Keratinocyte (primary cell): ENCODE measurements at regions not wholly inside any gene's neighbourhood (a gene's known extent, or its start where the extent isn't known, plus 50 kb on each side); places are given as distances from the start of the nearest gene placed in this dataset.

Experiments
- DNase-seq: peaks from one replicate; pipeline ENCODE4 v3.0.0-alpha.2; 2011; ENCODE audit warnings: low read depth, missing footprints, low spot score
- FAIRE-seq: peaks from 2 replicates; lab custom pipeline; 2011; peaks lifted over from hg19 to GRCh38; lab: Jason Lieb, UNC
- H2AFZ ChIP-seq: 2 replicates; pipeline ENCODE4 v1.6.0; 2012; ENCODE audit warnings: low read length, control low read depth, inconsistent platforms; ENCODE audit not compliant: control insufficient read depth
- H3K27ac ChIP-seq: 2 replicates; pipeline ENCODE4 v1.5.1; 2011; ENCODE audit warnings: low read length; ENCODE audit not compliant: control insufficient read depth, insufficient read depth
- H3K27me3 ChIP-seq: 3 replicates; pipeline ENCODE4 v1.6.0; 2011; ENCODE audit warnings: low read length; ENCODE audit not compliant: control insufficient read depth, insufficient read depth; ENCODE audit errors: extremely low read depth
- H3K36me3 ChIP-seq, 2 experiments: 2 replicates in 1 of 2; 3 replicates in 1 of 2; pipeline ENCODE4 v1.5.1; 2011; ENCODE audit warnings: low read length in 2 of 2, mild to moderate bottlenecking in 1 of 2; ENCODE audit not compliant: control insufficient read depth in 2 of 2, insufficient read depth in 2 of 2; ENCODE audit errors: extremely low read depth in 1 of 2
- H3K4me1 ChIP-seq: 3 replicates; pipeline ENCODE4 v1.5.1; 2011; ENCODE audit warnings: low read length; ENCODE audit not compliant: control insufficient read depth, insufficient read depth; ENCODE audit errors: extremely low read depth
- H3K4me2 ChIP-seq: 3 replicates; pipeline ENCODE4 v1.6.0; 2011; ENCODE audit warnings: low read depth, low read length; ENCODE audit not compliant: control insufficient read depth, insufficient read depth; ENCODE audit errors: extremely low read depth
- H3K4me3 ChIP-seq, 3 experiments: fragments of 200-600 bp in 1 of 3; sonication (generic) in 1 of 3; 2 replicates in 2 of 3; 3 replicates in 1 of 3; pipeline ENCODE4 v1.5.1; 2011 to 2016; ENCODE audit warnings: low read length in 3 of 3, mild to moderate bottlenecking in 3 of 3, control low read depth in 2 of 3, inconsistent platforms in 1 of 3, low read depth in 1 of 3, mixed read lengths in 1 of 3, mixed run types in 1 of 3, moderate library complexity in 1 of 3; ENCODE audit not compliant: control insufficient read depth in 2 of 3, insufficient read depth in 2 of 3; ENCODE audit errors: extremely low read depth in 1 of 3
- H3K79me2 ChIP-seq: 2 replicates; pipeline ENCODE4 v1.6.0; 2012; ENCODE audit warnings: low read length; ENCODE audit not compliant: control insufficient read depth, insufficient read depth
- H3K9ac ChIP-seq: 3 replicates; pipeline ENCODE4 v1.6.0; 2011; ENCODE audit warnings: low read length; ENCODE audit not compliant: control insufficient read depth, insufficient read depth; ENCODE audit errors: extremely low read depth
- H3K9me1 ChIP-seq: 3 replicates; pipeline ENCODE4 v1.6.0; 2011; ENCODE audit warnings: low read length; ENCODE audit not compliant: control insufficient read depth, insufficient read depth; ENCODE audit errors: extremely low read depth
- H3K9me3 ChIP-seq: 2 replicates; pipeline ENCODE4 v1.5.1; 2012; ENCODE audit warnings: low read depth, low read length; ENCODE audit not compliant: control insufficient read depth
- H4K20me1 ChIP-seq: 3 replicates; pipeline ENCODE4 v1.6.0; 2011; ENCODE audit warnings: low read length; ENCODE audit not compliant: control insufficient read depth, insufficient read depth; ENCODE audit errors: extremely low read depth
- CTCF ChIP-seq, 3 experiments: IDR thresholded peaks in 1 of 3; conservative IDR thresholded peaks in 1 of 3; optimal IDR thresholded peaks in 1 of 3; 2 replicates in 2 of 3; 3 replicates in 1 of 3; pipeline versions ENCODE3 to v1.5.1; 2011; ENCODE audit warnings: low read length in 3 of 3, mild to moderate bottlenecking in 3 of 3, moderate library complexity in 2 of 3, control low read depth in 1 of 3, inconsistent platforms in 1 of 3; ENCODE audit not compliant: insufficient read depth in 2 of 3; ENCODE audit errors: extremely low read depth in 1 of 3
- EZH2 ChIP-seq: IDR thresholded peaks from one replicate; pipeline ENCODE4 v1.6.1; 2012; ENCODE audit warnings: inconsistent platforms, mild to moderate bottlenecking, low read length, moderate library complexity
- dilution Hi-C: fragments of 300-500 bp; cut with MboI; formaldehyde crosslinking; loops from one replicate; pipeline ENCODE4 v1.7.0; 2020; ENCODE audit warnings: low sequenced_read_pairs; ENCODE audit not compliant: extremely low pct_ligation_motif_present

GRCh38 chrX:149272690-149273463, 232.2 kb downstream of the IDS start:
- Histone ChIP-seq H3K79me2 (no peaks in the 10 kb centered on the region), H3K9me1 (no peaks in the 10 kb centered on the region), H3K36me3 (no peaks in the 10 kb centered on the region), H3K9ac (no peak overlapping the region), H4K20me1 (no peaks in the 10 kb centered on the region), H3K4me1 (no peaks in the 10 kb centered on the region), H2AFZ (no peak overlapping the region), H3K27me3 (no peaks in the 10 kb centered on the region), H3K27ac (no peak overlapping the region), H3K4me3 (no peak overlapping the region), H3K4me2 (no peak overlapping the region), H3K9me3 (peaks cover 2% of the 10 kb centered on the region)
- dilution Hi-C loops, result no loop called here
- TF ChIP-seq EZH2, result no peak
- TF ChIP-seq CTCF (optimal IDR thresholded peaks at IDR 0.05 in 1 of 3, IDR thresholded peaks at IDR 0.05 in 1 of 3, conservative IDR thresholded peaks at IDR 0.05 in 1 of 3; ENCODE audit: extremely low read depth in 1 of 3, insufficient read depth in 2 of 3, low read length in 3 of 3), result no peak
- DNase-seq (no peak), FAIRE-seq (no peak)

- no peaks in the 10 kb centered on the region for H3K4me1 ChIP-seq
- FAIRE-seq (no peak), DNase-seq (no peak)
- dilution Hi-C loops, result no loop called here
- H3K27me3 ChIP-seq, result no peaks in the 10 kb centered on the region
- no peak overlapping the region for H3K9ac ChIP-seq
- H2AFZ ChIP-seq, result no peak overlapping the region
- H3K79me2 ChIP-seq, result no peaks in the 10 kb centered on the region
- no peak overlapping the region for H3K4me3 ChIP-seq
- no peaks in the 10 kb centered on the region for H3K9me3 ChIP-seq
- no peaks in the 10 kb centered on the region for H4K20me1 ChIP-seq
- no peak overlapping the region for H3K4me2 ChIP-seq
- no peaks in the 10 kb centered on the region for H3K9me1 ChIP-seq
- H3K27ac ChIP-seq, result no peak overlapping the region
- H3K36me3 ChIP-seq, result no peaks in the 10 kb centered on the region
- TF ChIP-seq CTCF (optimal IDR thresholded peaks at IDR 0.05 in 1 of 3, IDR thresholded peaks at IDR 0.05 in 1 of 3, conservative IDR thresholded peaks at IDR 0.05 in 1 of 3; ENCODE audit: extremely low read depth in 1 of 3, insufficient read depth in 2 of 3, low read length in 3 of 3) (no peak), EZH2 (no peak)
These were observed 237.0 kb downstream of the IDS start for GRCh38 chrX:149267878-149268813.
